ENCODE measurements at regions not wholly inside any gene's neighbourhood (a gene's known extent, or its start where the extent isn't known, plus 50 kb on each side); places are given as distances from the start of the nearest gene placed in this dataset.
"Not testable (repeated sequence)": the region's sequence is repeated elsewhere in the genome, so short reads cannot be mapped to it uniquely, and the experiment has no call there.

DNA sequence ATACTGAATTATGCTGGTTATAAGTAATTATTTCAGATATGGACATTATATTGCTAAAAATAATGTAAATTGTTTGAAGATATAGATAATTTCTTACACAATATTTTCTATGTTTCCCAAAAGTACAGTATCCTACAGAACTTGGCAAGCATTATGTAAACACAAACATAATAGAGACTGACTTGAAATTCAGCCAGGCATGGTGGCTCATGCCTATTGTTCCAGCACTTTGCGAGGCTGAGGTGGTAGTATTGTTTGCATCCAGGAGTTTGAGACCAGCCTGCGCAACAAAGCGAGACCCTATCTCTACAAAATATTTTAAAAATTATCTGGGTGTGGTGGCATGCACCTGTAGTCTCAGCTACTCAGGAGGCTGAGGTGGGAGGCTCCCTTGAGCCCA lies 1300.5 kb upstream of the DDX18 start:
- no peaks in the 10 kb centered on the region for H3K9me3 ChIP-seq
- no peak overlapping the region for H3K4me3 ChIP-seq
- no peaks in the 10 kb centered on the region for H3K4me1 ChIP-seq (ENCODE audit: low read depth)
- no peak for ATAC-seq
- intact Hi-C loops (cut with DNase I, micrococcal nuclease): no loop called here
- no peak for TF ChIP-seq CTCF (IDR thresholded peaks at IDR 0.05)
- DNase-seq: no peak
- no peaks in the 10 kb centered on the region for H3K36me3 ChIP-seq (ENCODE audit: low read depth)

- no peaks in the 10 kb centered on the region for H3K4me1 ChIP-seq (ENCODE audit: low read depth)
- no peak overlapping the region for H3K4me3 ChIP-seq
- intact Hi-C loops (cut with DNase I, micrococcal nuclease): no loop called here
- H3K9me3 ChIP-seq: peaks cover 6% of the 10 kb centered on the region
- no peak for ATAC-seq
- DNase-seq: no peak
- no peaks in the 10 kb centered on the region for H3K36me3 ChIP-seq (ENCODE audit: low read depth)
- TF ChIP-seq CTCF (IDR thresholded peaks at IDR 0.05): no peak
Observed at GRCh38 chr2:116517936-116518335, 1296.6 kb upstream of the DDX18 start.

DNA sequence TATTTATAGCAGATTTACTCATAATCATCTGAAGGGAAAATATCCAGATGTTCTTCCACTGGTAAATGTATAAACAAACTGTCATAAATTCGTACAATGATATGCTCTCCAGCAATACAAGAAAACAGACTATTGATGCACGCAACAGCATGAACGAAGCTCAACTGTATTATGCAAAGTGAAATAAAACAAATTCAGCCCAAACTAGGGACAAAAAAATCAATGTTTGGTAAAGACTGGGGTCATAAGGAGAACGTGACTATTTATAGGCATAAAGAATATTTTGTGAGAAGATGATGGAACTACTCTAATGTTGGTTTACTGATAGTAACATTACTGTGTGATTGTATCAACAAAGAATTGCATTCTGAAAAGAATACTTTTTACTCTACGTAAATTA lies 1276.7 kb upstream of the DDX18 start:
- H3K4me3 ChIP-seq: no peak overlapping the region
- H3K9me3 ChIP-seq: peaks cover 4% of the 10 kb centered on the region
- no peaks in the 10 kb centered on the region for H3K36me3 ChIP-seq (ENCODE audit: low read depth)
- TF ChIP-seq CTCF (IDR thresholded peaks at IDR 0.05): no peak
- intact Hi-C loops (cut with DNase I, micrococcal nuclease): no loop called here
- no peak for ATAC-seq
- no peak for DNase-seq
- no peaks in the 10 kb centered on the region for H3K4me1 ChIP-seq (ENCODE audit: low read depth)

GRCh38 chr2:116545286-116546068 lies 1269.0 kb upstream of the DDX18 start:
- DNase-seq: no peak
- Histone ChIP-seq H3K4me1 (ENCODE audit: low read depth) (no peaks in the 10 kb centered on the region), H3K9me3 (peaks cover 5% of the 10 kb centered on the region), H3K4me3 (no peak overlapping the region), H3K36me3 (ENCODE audit: low read depth) (no peaks in the 10 kb centered on the region)
- intact Hi-C loops (cut with DNase I, micrococcal nuclease): no loop called here
- no peak for ATAC-seq
- no peak for TF ChIP-seq CTCF (IDR thresholded peaks at IDR 0.05)

DNA sequence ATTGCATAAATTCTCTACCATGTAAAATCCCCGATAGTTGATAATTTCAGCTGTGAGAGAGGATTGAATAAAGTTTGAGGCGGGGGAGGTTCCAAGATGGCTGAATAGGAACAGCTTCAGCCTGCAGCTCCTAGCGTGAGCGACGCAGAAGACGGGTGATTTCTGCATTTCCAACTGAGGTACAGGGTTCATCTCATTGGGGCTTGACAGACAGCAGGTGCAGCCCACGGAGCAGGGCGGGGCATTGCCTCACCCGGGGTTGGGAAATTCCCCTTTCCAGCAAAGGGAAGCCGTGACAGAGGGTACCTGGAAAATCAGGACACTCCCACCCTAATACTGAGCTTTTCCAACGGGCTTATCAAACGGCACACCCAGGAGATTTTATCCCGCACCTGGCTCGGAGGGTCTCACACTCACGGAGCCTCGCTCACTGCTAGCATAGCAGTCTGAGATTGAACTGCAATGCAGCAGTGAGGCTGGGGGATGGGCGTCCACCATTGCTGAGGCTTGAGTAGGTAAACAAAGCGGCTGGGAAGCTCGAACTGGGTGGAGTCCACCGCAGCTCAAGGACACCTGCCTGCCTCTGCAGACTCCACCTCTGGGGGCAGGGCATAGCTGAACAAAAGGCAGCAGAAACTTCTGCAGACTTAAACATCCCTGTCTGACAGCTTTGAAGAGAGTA lies 1261.6 kb upstream of the DDX18 start:
- H3K4me3 ChIP-seq; H3K9me3 ChIP-seq; H3K4me1 ChIP-seq (ENCODE audit: low read depth); H3K36me3 ChIP-seq (ENCODE audit: low read depth); ATAC-seq; intact Hi-C loops (cut with DNase I, micrococcal nuclease): not testable (repeated sequence)
- peak in 1 of 3 donors; percentile 41 for DNase-seq

- H3K4me3 ChIP-seq: no peak overlapping the region
- intact Hi-C loops (cut with DNase I, micrococcal nuclease): no loop called here
- DNase-seq (no peak), ATAC-seq (no peak)
- no peaks in the 10 kb centered on the region for H3K36me3 ChIP-seq (ENCODE audit: low read depth)
- peaks cover 27% of the 10 kb centered on the region for H3K9me3 ChIP-seq
- TF ChIP-seq CTCF (IDR thresholded peaks at IDR 0.05): no peak
- H3K4me1 ChIP-seq (ENCODE audit: low read depth): no peaks in the 10 kb centered on the region
Observed at GRCh38 chr2:116580209-116580608, 1234.3 kb upstream of the DDX18 start.

Data from mucosa of descending colon (tissue), 3 donors.